Peyer's patch (tissue), 4 donors: ENCODE measurements at regions not wholly inside any gene's neighbourhood (a gene's known extent, or its start where the extent isn't known, plus 50 kb on each side); places are given as distances from the start of the nearest gene placed in this dataset.
A peak's percentile ranks its signal among the peaks of the same experiment; 100 is the strongest.

Experiments used
- DNase-seq, 3 donors: peaks; one replicate each; pipeline ENCODE4 v3.0.0-alpha.2; 2017 to 2019
- H3K27ac ChIP-seq, 4 donors: fragments of 200-600 bp; sonication (generic); one replicate each; pipeline ENCODE4 v1.5.1; 2016 to 2019
- H3K27me3 ChIP-seq, 2 donors: fragments of 200-600 bp; sonication (generic); one replicate each; pipeline ENCODE4 v1.5.1; 2019
- H3K36me3 ChIP-seq, 3 donors: fragments of 200-600 bp; sonication (generic); one replicate each; pipeline ENCODE4 v1.5.1; 2016 to 2019
- H3K4me1 ChIP-seq, 4 donors: fragments of 200-600 bp; sonication (generic); one replicate each; pipeline ENCODE4 v1.5.1; 2016 to 2019
- H3K4me3 ChIP-seq, 4 donors: fragments of 200-600 bp; sonication (generic); 1 replicate in 3 of 4; 2 replicates in 1 of 4; pipeline ENCODE4 v1.5.1; 2016 to 2019; ENCODE audit warnings: mild to moderate bottlenecking in 1 of 4
- H3K9me3 ChIP-seq, 4 donors: fragments of 200-600 bp; sonication (generic); one replicate each; pipeline ENCODE4 v1.5.1; 2016 to 2019; ENCODE audit warnings: mild to moderate bottlenecking in 1 of 4
- POLR2A ChIP-seq, 2 donors: fragments of 450-650 bp; IDR thresholded peaks; one replicate each; pipeline ENCODE4 v1.5.1; 2017; ENCODE audit warnings: antibody characterized with exemption in 2 of 2, mild to moderate bottlenecking in 2 of 2, moderate library complexity in 2 of 2
- TF ChIP-seq, protein P1 (sequence below), 6 experiments: fragments of 450-650 bp in 4 of 6; fragments of 200-600 bp in 2 of 6; sonication (generic) in 1 of 6; IDR thresholded peaks; one replicate each; pipeline ENCODE4 v1.5.1; 2017 to 2019; ENCODE audit warnings: antibody characterized with exemption in 6 of 6, mild to moderate bottlenecking in 3 of 6, moderate library complexity in 1 of 6

- no peaks in the 10 kb centered on the region for H3K27me3 ChIP-seq
- H3K4me1 ChIP-seq, result peaks cover 0 to 21% (median 0%) of the 10 kb centered on the region in 4 donors
- DNase-seq, result no peak
- no peak for TF ChIP-seq POLR2A (IDR thresholded peaks at IDR 0.05)
- TF ChIP-seq, protein P1, sequence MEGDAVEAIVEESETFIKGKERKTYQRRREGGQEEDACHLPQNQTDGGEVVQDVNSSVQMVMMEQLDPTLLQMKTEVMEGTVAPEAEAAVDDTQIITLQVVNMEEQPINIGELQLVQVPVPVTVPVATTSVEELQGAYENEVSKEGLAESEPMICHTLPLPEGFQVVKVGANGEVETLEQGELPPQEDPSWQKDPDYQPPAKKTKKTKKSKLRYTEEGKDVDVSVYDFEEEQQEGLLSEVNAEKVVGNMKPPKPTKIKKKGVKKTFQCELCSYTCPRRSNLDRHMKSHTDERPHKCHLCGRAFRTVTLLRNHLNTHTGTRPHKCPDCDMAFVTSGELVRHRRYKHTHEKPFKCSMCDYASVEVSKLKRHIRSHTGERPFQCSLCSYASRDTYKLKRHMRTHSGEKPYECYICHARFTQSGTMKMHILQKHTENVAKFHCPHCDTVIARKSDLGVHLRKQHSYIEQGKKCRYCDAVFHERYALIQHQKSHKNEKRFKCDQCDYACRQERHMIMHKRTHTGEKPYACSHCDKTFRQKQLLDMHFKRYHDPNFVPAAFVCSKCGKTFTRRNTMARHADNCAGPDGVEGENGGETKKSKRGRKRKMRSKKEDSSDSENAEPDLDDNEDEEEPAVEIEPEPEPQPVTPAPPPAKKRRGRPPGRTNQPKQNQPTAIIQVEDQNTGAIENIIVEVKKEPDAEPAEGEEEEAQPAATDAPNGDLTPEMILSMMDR (IDR thresholded peaks at IDR 0.05), result no peak
- no peaks in the 10 kb centered on the region for H3K9me3 ChIP-seq
- H3K4me3 ChIP-seq, result no peak overlapping the region
- no peaks in the 10 kb centered on the region for H3K36me3 ChIP-seq
- no peak overlapping the region for H3K27ac ChIP-seq
These were observed 124.3 kb upstream of the GADD45A start for GRCh38 chr1:67560580-67561255.

DNA sequence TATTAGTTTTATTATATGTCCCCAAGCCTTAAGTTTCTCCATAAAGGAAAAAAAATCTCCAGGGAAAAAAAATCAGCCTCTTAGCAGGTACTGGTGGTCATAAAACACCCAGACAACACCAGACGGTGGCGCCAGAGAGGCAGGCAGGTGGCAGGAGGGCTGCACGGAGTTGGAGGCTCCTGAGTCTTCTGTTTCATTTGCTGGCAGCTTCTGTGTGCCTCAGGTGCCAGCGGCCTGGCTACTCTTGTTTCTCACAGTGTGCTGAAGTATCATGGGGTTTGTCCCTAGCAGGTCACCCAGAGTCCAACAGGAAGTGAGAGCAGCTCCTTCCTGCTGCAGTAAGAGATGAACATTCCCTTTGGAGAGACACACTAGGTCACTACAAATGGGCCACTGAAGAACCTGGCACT is 123.3 kb upstream of the GADD45A start:
- H3K27me3 ChIP-seq, result no peaks in the 10 kb centered on the region
- TF ChIP-seq, protein P1 (IDR thresholded peaks at IDR 0.05), result peak; percentile 14 to 96 (median 86)
- TF ChIP-seq POLR2A (IDR thresholded peaks at IDR 0.05), result peak in 1 of 2 donors; percentile 20
- H3K9me3 ChIP-seq, result no peaks in the 10 kb centered on the region
- H3K36me3 ChIP-seq, result no peaks in the 10 kb centered on the region
- H3K27ac ChIP-seq, result peak overlapping the region in 2 of 4 donors; percentile 2 to 9
- peaks cover 0 to 12% (median 0%) of the 10 kb centered on the region in 4 donors for H3K4me1 ChIP-seq
- no peak overlapping the region for H3K4me3 ChIP-seq
- peak; percentile 86 to 97 (median 95) for DNase-seq

GRCh38 chr1:67563684-67564083 is 121.3 kb upstream of the GADD45A start:
- no peak for TF ChIP-seq POLR2A (IDR thresholded peaks at IDR 0.05)
- TF ChIP-seq, protein P1 (IDR thresholded peaks at IDR 0.05), result no peak
- Histone ChIP-seq H3K9me3 (no peaks in the 10 kb centered on the region), H3K27me3 (no peaks in the 10 kb centered on the region), H3K4me1 (peaks cover 0 to 6% (median 0%) of the 10 kb centered on the region in 4 donors), H3K36me3 (no peaks in the 10 kb centered on the region), H3K4me3 (no peak overlapping the region), H3K27ac (peak overlapping the region in 2 of 4 donors; percentile 41 to 48)
- no peak for DNase-seq

- TF ChIP-seq, protein P1 (IDR thresholded peaks at IDR 0.05), result no peak
- no peak for TF ChIP-seq POLR2A (IDR thresholded peaks at IDR 0.05)
- Histone ChIP-seq H3K27ac (peak overlapping the region in 2 of 4 donors; percentile 41 to 48), H3K36me3 (no peaks in the 10 kb centered on the region), H3K4me3 (no peak overlapping the region), H3K27me3 (no peaks in the 10 kb centered on the region), H3K4me1 (peaks cover 0 to 6% (median 0%) of the 10 kb centered on the region in 4 donors), H3K9me3 (no peaks in the 10 kb centered on the region)
- peak in 1 of 3 donors; percentile 60 for DNase-seq
These were observed 120.8 kb upstream of the GADD45A start for GRCh38 chr1:67564193-67564592.

GRCh38 chr1:67566803-67567377 is 118.1 kb upstream of the GADD45A start:
- Histone ChIP-seq H3K27ac (no peak overlapping the region), H3K9me3 (no peaks in the 10 kb centered on the region), H3K36me3 (no peaks in the 10 kb centered on the region), H3K4me1 (peaks cover 0 to 23% (median 0%) of the 10 kb centered on the region in 4 donors), H3K4me3 (no peak overlapping the region), H3K27me3 (no peaks in the 10 kb centered on the region)
- no peak for DNase-seq
- no peak for TF ChIP-seq POLR2A (IDR thresholded peaks at IDR 0.05)
- TF ChIP-seq, protein P1 (IDR thresholded peaks at IDR 0.05), result no peak
